SK-N-SH treated with all-trans-retinoic acid at 6 μM for 48 hours (cell line): ENCODE measurements at regions not wholly inside any gene's neighbourhood (a gene's known extent, or its start where the extent isn't known, plus 50 kb on each side); places are given as distances from the start of the nearest gene placed in this dataset.

ENCODE experiments used
- ARNTL ChIP-seq: fragments of 450-650 bp; formaldehyde crosslinking; IDR thresholded peaks from 2 replicates; pipeline ENCODE4 v1.5.0; 2020; ENCODE audit warnings: low read depth, mild to moderate bottlenecking, moderate library complexity, borderline replicate concordance
- BACH2 ChIP-seq: fragments of 250-450 bp; sonication (Bioruptor Pico); IDR thresholded peaks from 2 replicates; pipeline ENCODE4 v1.9.0; 2021; ENCODE audit warnings: mild to moderate bottlenecking, borderline replicate concordance
- ESRRG ChIP-seq: fragments of 250-450 bp; sonication (Bioruptor Pico); IDR thresholded peaks from 2 replicates; pipeline ENCODE4 v1.6.1; 2021; ENCODE audit warnings: mild to moderate bottlenecking
- OSR1 ChIP-seq: fragments of 250-450 bp; sonication (Bioruptor Pico); IDR thresholded peaks from 2 replicates; pipeline ENCODE4 v1.8.0; 2022; ENCODE audit warnings: moderate library complexity, mild to moderate bottlenecking, inconsistent platforms
- PATZ1 ChIP-seq: fragments of 250-450 bp; sonication (Bioruptor Pico); IDR thresholded peaks from 2 replicates; pipeline ENCODE4 v1.8.0; 2020; ENCODE audit warnings: mild to moderate bottlenecking, moderate library complexity, borderline replicate concordance
- POU6F1 ChIP-seq: fragments of 250-450 bp; sonication (Bioruptor Pico); IDR thresholded peaks from 2 replicates; pipeline ENCODE4 v1.8.0; 2021; ENCODE audit warnings: low read depth, mild to moderate bottlenecking, moderate library complexity, borderline replicate concordance
- TCF4 ChIP-seq: fragments of 250-450 bp; sonication (Bioruptor Pico); IDR thresholded peaks from 2 replicates; pipeline ENCODE4 v1.8.0; 2021; ENCODE audit warnings: mild to moderate bottlenecking, moderate library complexity, borderline replicate concordance
- TOX ChIP-seq: fragments of 250-450 bp; sonication (Bioruptor Pico); IDR thresholded peaks from 2 replicates; pipeline ENCODE4 v1.8.0; 2021; ENCODE audit warnings: mild to moderate bottlenecking, moderate library complexity, borderline replicate concordance
- ZFP30 ChIP-seq: fragments of 450-650 bp; formaldehyde crosslinking; IDR thresholded peaks from 2 replicates; pipeline ENCODE4 v1.5.0; 2022; ENCODE audit warnings: mild to moderate bottlenecking, moderate library complexity
- ZNF70 ChIP-seq: fragments of 450-650 bp; formaldehyde crosslinking; IDR thresholded peaks from 2 replicates; pipeline ENCODE4 v1.5.0; 2020; ENCODE audit warnings: mild to moderate bottlenecking, moderate library complexity

- TF ChIP-seq ARNTL (CRISPR knock-in tag) (no peak), ZFP30 (CRISPR knock-in tag) (no peak), PATZ1 (CRISPR knock-in tag) (no peak), OSR1 (CRISPR knock-in tag) (no peak), ZNF70 (CRISPR knock-in tag) (no peak), TCF4 (CRISPR knock-in tag) (no peak), ESRRG (CRISPR knock-in tag) (no peak), TOX (CRISPR knock-in tag) (no peak), BACH2 (CRISPR knock-in tag) (no peak), POU6F1 (no peak)
These were observed 284.5 kb upstream of the TLE3 start for GRCh38 chr15:70382009-70382749.
